ENCODE measurements at regions not wholly inside any gene's neighbourhood (a gene's known extent, or its start where the extent isn't known, plus 50 kb on each side); places are given as distances from the start of the nearest gene placed in this dataset.

DNA sequence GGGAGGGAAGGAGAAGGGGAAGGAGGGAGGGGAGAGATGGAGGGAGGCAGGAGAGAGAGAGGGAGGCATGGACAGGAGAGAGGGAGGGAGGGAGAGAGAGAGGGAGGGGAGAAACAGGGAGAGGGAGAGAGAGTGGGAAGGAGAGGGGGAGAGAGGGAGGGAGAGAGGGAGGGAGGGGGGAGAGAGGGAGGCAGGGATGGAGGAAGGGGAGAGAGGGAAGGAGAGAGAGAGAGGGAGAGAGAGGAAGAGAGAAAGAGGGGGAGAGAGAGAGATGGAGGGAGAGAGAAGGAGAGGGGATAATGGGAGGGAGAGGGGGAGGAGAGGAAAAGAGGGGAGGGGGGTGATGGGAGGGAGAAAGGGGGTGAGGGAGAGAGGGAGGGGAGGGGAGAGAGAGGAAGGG lies 86.8 kb upstream of the VSTM2B start:
- DNase-seq = no peak

DNA sequence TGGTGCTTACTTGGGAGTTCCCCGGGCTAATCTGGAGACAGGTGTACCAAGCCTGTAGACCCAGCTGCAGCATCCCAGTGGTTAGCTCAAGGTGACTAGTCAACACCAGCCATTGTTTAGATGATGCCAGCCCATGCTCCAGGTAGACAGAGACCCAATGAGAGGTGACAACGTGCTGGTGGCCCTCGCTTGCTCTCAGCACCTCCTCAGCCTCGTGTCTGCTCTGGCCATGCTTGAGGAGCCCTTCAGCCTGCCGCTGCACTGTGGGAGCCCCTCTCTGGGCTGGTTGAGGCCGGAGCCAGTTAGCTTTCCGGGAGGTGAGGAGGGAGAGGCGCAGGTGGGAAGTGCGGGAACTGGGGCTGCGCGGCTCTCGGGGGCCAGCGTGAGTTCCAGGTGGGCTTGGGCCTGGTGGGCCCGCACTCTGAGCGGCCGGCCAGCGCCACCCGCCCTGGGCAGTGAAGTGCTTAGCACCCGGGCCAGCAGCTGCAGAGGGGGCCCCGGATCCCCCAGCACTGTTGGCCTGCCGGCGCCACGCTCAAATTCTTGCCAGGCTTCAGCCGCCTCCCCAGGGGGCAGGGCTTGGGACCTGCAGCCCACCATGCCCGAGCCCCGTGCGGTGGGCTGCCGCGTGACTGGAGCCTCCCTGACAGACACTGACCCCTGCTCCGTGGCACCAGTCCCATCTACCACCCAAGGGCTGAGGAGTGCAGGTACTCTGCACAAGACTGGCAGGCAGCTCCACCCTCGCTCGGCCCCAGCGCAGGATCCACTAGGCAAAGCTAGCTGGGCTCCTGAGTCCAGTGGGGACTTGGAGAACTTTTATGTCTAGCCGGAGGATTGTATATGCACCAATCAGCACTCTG lies 85.9 kb upstream of the VSTM2B start:
- no peak for DNase-seq

DNA sequence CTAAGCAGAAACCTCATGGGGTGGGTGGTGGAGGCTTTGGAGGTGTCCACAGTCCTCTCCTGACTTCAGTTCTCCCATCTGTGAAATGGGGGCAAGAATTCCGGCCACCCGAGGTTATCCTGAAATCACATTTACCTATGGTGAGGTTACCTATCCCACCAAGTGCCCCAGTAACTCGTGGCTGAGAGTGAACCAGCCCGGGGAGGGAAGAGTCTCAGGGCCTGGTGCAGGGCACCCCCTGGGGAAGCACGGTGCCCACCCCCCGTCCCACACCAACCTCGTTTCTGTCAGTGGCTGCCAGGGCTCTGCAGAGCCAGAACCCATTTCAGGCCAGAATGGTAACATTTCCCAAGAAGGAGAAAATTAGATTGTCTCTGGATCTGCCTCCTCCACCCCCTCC lies 83.7 kb upstream of the VSTM2B start:
- DNase-seq = no peak

DNA sequence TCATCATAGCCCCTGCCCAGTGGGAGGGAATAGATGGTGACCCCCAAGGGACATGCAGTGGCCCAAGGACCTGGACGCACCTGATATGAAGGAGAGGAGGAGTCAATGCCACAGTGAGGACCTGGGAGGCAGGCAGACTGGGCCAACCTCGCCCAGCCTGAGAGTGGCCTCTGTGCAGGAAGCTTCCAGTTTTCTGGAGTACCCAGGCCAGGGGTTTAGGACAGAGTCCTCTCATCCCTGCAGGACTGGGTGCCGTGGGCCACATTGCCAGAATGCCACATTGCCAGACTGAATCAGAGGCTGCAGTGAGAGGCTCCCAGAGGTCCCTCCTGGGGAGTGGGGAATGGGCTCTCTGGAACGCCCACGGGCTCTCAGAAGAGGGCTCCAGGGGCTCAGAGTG lies 82.9 kb upstream of the VSTM2B start:
- DNase-seq = no peak

DNA sequence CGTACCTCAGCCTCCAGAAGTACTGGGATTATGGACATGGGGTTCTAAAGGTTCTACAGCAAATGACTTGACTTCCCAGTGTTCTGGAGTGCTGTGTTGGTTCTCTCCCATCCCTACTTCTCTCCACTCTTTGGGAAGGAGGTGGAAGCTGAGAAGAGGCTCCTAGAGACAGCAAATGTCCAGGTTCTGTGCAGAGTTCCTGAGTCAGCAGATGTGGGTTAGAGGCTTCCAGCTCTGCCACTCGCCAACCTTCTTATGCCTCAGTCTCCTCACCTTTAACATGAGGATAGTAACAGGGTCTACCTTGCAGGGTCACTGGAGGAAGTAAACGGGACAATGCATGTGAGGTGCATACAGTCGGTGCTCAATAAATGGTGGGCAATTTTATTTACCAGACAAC lies 80.5 kb upstream of the VSTM2B start:
- DNase-seq = no peak

DNA sequence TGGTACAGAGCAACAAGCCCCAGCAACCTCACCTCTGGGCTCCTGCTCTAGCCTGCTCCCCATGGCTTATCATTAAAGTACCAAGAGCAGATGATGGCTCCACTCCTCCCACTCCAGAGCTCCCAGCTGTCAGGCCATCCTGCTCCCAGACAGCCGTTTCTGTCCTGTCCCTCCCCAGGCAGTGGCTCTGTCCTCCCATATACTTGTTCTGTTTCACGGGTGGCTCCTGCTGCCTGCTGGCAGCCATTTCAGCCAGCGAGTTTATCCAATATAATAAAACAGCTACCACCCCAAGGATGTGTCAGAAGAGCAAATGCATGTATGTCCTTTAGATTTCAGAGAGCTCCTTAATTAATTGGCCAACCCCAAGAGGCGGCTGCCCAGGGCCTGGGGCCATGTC lies 79.4 kb upstream of the VSTM2B start:
- no peak for DNase-seq

DNA sequence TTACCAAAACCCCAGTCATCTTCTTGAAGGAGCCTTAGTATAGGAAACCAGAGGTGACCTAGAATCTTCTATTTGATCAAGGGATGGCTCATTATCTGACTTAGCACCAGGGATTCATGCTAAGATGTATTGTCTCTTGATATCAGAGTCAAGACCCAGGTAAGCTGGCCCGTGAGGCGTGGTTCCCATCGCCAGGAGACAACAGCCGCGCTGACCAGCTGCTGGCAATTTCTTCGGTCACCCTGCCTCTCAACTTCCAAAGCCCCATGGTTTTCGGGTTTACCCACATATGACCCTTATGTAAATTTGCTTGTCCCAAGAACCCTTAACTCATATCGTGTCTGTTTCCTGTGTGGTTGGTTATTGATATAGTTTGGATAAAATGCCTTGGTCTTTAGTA lies 77.7 kb upstream of the VSTM2B start:
- DNase-seq = no peak

DNA sequence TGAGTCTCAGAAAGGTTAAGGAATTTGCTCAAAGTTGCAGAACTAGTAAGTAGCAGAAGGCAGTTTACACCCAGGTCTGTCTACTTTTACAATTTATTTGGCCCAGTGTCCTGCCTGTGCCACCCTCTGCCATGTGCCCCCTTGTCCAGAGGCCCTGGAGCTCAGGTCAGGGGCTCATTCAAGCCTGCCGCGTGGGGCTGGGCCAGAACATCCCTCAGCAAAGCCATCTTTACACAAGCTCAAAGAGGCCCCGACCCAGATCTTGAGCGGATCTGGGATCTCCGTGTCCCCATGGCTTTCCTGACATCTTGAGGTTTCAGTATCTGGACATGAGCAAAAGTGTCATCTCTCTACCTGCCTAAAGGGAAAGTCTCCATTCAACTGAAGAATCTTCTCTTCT lies 76.4 kb upstream of the VSTM2B start:
- no peak for DNase-seq

DNA sequence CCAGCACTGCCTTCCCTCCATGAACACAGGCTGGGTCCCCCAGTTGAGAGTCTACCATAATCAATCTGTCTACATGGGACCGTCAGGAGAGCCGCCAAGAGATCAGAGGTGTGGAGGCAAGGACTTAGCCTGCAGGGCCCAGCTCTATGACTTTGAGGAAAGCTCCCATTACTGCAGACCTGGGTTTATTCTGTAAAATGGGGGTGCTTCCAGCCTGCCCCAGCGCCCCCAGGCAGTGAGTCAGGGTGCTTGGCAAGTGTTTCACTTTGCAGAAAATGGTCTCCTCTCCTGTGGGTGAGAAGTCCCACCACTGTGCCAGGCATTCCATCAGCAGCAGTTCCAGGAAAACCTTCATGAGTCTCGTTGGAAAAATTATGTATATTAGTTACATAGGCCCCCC lies 75.5 kb upstream of the VSTM2B start:
- DNase-seq = no peak

DNA sequence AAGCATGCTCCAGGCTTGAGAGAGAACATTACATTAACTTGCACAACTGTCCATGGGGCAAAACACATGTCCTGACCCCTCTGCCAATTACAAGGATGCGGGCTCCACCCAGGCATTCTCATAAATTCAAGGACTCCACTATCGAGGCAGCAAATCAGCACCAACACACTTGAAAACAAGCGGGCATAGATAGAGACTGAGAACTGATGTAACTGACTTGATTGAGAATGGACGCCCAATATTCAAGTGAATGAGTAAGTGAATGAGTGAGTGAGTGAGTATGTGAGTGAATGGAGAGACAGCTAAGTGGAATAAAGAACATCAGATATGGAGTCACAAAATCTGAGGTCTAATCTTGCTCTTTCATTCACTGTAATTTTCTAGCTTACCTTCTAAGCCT lies 75.0 kb upstream of the VSTM2B start:
- no peak for DNase-seq

DNA sequence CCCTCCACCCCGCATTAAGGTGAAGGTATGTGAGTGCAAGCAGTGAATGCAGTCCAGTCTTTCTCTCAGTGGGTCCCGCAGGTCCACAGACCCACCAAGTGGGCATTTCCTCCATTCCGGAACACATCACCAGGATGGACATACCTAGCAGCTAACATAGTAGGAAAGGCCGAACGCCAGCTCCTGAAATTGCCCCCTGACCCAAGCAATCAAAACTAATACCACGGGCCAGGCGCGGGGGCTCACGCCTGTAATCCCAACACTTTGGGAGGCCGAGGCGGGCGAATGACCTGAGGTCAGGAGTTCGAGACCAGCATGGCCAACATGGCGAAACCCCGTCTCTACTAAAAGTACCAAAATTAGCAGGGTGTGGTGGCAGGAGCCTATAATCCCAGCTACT lies 71.7 kb upstream of the VSTM2B start:
- no peak for DNase-seq

DNA sequence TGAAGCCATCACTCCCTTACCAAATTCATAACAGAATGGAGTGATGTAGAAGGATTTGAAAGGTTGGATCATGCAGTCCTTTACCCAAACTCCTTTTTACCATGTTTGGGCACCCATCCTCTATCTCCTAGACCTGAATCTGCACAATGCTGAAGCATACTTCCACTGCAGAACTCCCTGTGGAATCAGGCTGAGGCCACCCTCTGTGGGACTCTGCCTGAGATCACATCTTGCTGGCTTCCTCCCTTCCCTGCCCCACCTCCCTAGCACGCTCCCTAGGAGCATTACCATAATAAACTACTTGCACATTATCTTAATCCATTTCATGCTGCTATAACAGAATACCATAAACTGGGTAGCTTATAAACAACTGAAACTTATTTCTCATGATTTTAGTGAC lies 68.4 kb upstream of the VSTM2B start:
- DNase-seq = no peak

DNA sequence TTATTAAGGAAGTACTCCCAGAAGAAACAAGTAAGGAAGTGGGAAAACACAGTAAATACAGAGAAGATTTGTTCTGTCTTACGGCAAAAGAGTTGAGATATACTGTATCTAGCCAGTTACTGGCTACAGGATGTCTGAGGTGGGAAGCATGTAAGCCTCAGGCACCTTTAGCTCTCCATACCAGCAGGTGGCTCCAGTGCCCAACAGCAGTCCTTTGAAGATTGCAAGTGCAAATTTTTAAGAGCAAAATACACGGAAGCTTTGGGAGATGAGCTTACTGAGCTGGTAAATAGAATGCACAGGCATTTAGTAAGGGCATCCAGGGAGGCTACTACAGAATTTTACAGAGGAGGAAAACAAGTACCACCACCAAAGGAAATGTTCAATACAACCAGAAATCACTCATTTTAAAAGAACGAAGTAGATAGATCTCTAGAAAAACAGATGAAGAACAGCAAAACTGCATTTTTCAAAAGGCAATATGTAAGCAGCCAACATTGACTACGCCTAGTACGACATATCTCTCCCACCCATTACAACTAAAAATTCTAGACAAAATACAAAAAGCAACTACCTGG lies 57.9 kb upstream of the VSTM2B start:
- DNase-seq = no peak

DNA sequence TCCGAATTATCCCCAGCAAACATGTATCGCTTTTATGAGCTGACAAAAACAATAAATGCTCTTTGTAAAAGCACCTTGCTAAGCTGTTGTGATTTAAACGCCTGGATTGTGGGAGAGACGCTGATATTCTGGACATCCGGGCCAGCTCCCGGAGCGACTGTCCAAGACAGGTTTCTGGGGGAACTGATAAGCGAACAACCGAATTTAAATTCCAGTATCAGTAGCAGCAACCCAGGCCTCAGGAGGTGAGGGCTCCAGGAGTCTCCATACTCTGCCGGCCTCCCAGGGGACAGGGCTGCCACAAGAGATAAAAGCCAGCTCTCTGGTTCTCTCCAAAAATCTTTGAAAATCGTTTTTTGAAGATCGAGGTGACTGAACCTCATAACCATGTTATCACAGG lies 50.3 kb upstream of the VSTM2B start:
- no peak for DNase-seq

All from NCI-H1092 (cell line).